Panc1 (cell line): ENCODE measurements at regions not wholly inside any gene's neighbourhood (a gene's known extent, or its start where the extent isn't known, plus 50 kb on each side); places are given as distances from the start of the nearest gene placed in this dataset.

Experiments used
- ATAC-seq: fragments of 200-7000 bp; cut with Tn5 transposase; 2 replicates; pipeline ENCODE4 v1.9.1; 2020; ENCODE audit warnings: mild to moderate bottlenecking, moderate library complexity
- BruUV-seq: library from RNA; stranded (reverse); fragments of 400-500 nt; replicated peaks from 2 replicates; lab custom pipeline; 2021; lab: Mats Ljungman, UMichigan
- CTCF ChIA-PET: fragments of 300-600 bp; sonication (Branson Sonifier 250); formaldehyde crosslinking; loops from one replicate; lab custom pipeline; 2022; ENCODE audit warnings: antibody characterized with exemption; lab: Charles Lee
- POLR2A ChIA-PET: fragments of 300-600 bp; sonication (Branson Sonifier 250); formaldehyde crosslinking; loops from one replicate; lab custom pipeline; 2022; ENCODE audit warnings: antibody characterized with exemption; lab: Charles Lee
- DNase-seq: peaks from one replicate; pipeline ENCODE4 v3.0.0-alpha.2; 2010; ENCODE audit warnings: low read depth, low spot score
- H3K27ac ChIP-seq: 2 replicates; pipeline ENCODE4 v1.5.1; 2011; ENCODE audit warnings: mild to moderate bottlenecking, low read length, inconsistent platforms
- H3K27me3 ChIP-seq: fragments of 200-500 bp; sonication (Bioruptor generic); 2 replicates; pipeline ENCODE4 v1.6.0; 2014; ENCODE audit warnings: low read length, inconsistent platforms; ENCODE audit not compliant: control insufficient read depth, insufficient read depth
- H3K36me3 ChIP-seq: fragments of 200-500 bp; sonication (Bioruptor generic); 2 replicates; pipeline ENCODE4 v1.5.1; 2014; ENCODE audit warnings: inconsistent platforms, mild to moderate bottlenecking, low read length, moderate library complexity; ENCODE audit not compliant: control insufficient read depth, insufficient read depth
- H3K4me1 ChIP-seq: 2 replicates; pipeline ENCODE4 v1.5.1; 2011; ENCODE audit warnings: inconsistent platforms, mild to moderate bottlenecking, low read length, moderate library complexity; ENCODE audit not compliant: control insufficient read depth, insufficient read depth
- H3K4me3 ChIP-seq, 2 experiments: 2 replicates each; pipeline ENCODE4 v1.5.1; 2011 to 2012; ENCODE audit warnings: low read depth in 2 of 2, low read length in 2 of 2, mild to moderate bottlenecking in 2 of 2, inconsistent platforms in 1 of 2, moderate library complexity in 1 of 2
- H3K9me3 ChIP-seq: fragments of 200-500 bp; sonication (Bioruptor generic); 2 replicates; pipeline ENCODE4 v1.5.1; 2014; ENCODE audit warnings: low read depth, mild to moderate bottlenecking, inconsistent platforms, low read length, moderate library complexity; ENCODE audit not compliant: control insufficient read depth, insufficient read depth
- CTCF ChIP-seq: fragments of 450-650 bp; IDR thresholded peaks from 2 replicates; pipeline ENCODE4 v1.5.1; 2017; ENCODE audit warnings: mild to moderate bottlenecking
- POLR2AphosphoS5 ChIP-seq: IDR thresholded peaks from 2 replicates; pipeline ENCODE4 v1.6.1; 2012; ENCODE audit warnings: mild to moderate bottlenecking, low read depth, low read length, moderate library complexity
- REST ChIP-seq, 2 experiments: IDR thresholded peaks; 2 replicates each; pipeline ENCODE4 v1.6.1; 2011 to 2012; ENCODE audit warnings: low read depth in 2 of 2, control low read depth in 1 of 2, low read length in 1 of 2, mild to moderate bottlenecking in 1 of 2, moderate library complexity in 1 of 2; ENCODE audit not compliant: insufficient read depth in 1 of 2
- SIN3A ChIP-seq: IDR thresholded peaks from 2 replicates; pipeline ENCODE4 v1.6.1; 2012; ENCODE audit warnings: low read depth, mild to moderate bottlenecking, low read length, moderate library complexity, borderline replicate concordance; ENCODE audit not compliant: insufficient read depth
- TCF7L2 ChIP-seq: IDR thresholded peaks from 2 replicates; pipeline ENCODE4 v1.6.1; 2011; ENCODE audit warnings: mild to moderate bottlenecking, low read depth, low read length, inconsistent platforms
- in situ Hi-C: cut with HindIII; loops from 2 replicates; pipeline ENCODE4 v1.10.0; 2016; ENCODE audit warnings: low sequenced_read_pairs, low pct_unique_long_range_greater_than_20kb
- intact Hi-C: fragments of 100-400 bp; cut with micrococcal nuclease; formaldehyde crosslinking; loops from one replicate; pipeline ENCODE4 v1.10.0; 2022; ENCODE audit not compliant: unreplicated experiment

- POLR2A ChIA-PET, result no interaction called here
- no TSS peak for BruUV-seq
- Histone ChIP-seq H3K27ac (no peak overlapping the region), H3K36me3 (no peaks in the 10 kb centered on the region), H3K27me3 (no peaks in the 10 kb centered on the region), H3K4me1 (no peaks in the 10 kb centered on the region), H3K9me3 (no peaks in the 10 kb centered on the region), H3K4me3 (no peak overlapping the region)
- intact Hi-C loops (no loop called here), in situ Hi-C loops (no loop called here)
- ATAC-seq, result no peak
- TF ChIP-seq SIN3A (no peak), CTCF (no peak), REST (IDR thresholded peaks at IDR 0.05; ENCODE audit: insufficient read depth in 1 of 2, low read depth in 2 of 2, low read length in 1 of 2) (no peak), TCF7L2 (no peak), POLR2AphosphoS5 (no peak)
- CTCF ChIA-PET, result no interaction called here
- DNase-seq, result no peak
Measured at GRCh38 chr1:183724350-183725042, 71.4 kb upstream of the APOBEC4 start.

- ATAC-seq (no peak), DNase-seq (no peak)
- Histone ChIP-seq H3K27ac (no peak overlapping the region), H3K9me3 (no peaks in the 10 kb centered on the region), H3K36me3 (no peaks in the 10 kb centered on the region), H3K4me1 (no peaks in the 10 kb centered on the region), H3K27me3 (no peaks in the 10 kb centered on the region), H3K4me3 (no peak overlapping the region)
- CTCF ChIA-PET, result no interaction called here
- TF ChIP-seq REST (IDR thresholded peaks at IDR 0.05; ENCODE audit: insufficient read depth in 1 of 2, low read depth in 2 of 2, low read length in 1 of 2) (no peak), POLR2AphosphoS5 (no peak), SIN3A (no peak), TCF7L2 (no peak), CTCF (no peak)
- intact Hi-C loops, result no loop called here
- in situ Hi-C loops, result no loop called here
- BruUV-seq, result no TSS peak
- POLR2A ChIA-PET, result no interaction called here
Measured at GRCh38 chr1:183723571-183723970, 70.5 kb upstream of the APOBEC4 start.
